GM18858 (cell line): ENCODE measurements at regions not wholly inside any gene's neighbourhood (a gene's known extent, or its start where the extent isn't known, plus 50 kb on each side); places are given as distances from the start of the nearest gene placed in this dataset.

Experiments
- ATAC-seq: cut with Tn5 transposase; IDR thresholded peaks from one replicate; pipeline ENCODE4 v1.9.1; 2021; ENCODE audit not compliant: unreplicated experiment

DNA sequence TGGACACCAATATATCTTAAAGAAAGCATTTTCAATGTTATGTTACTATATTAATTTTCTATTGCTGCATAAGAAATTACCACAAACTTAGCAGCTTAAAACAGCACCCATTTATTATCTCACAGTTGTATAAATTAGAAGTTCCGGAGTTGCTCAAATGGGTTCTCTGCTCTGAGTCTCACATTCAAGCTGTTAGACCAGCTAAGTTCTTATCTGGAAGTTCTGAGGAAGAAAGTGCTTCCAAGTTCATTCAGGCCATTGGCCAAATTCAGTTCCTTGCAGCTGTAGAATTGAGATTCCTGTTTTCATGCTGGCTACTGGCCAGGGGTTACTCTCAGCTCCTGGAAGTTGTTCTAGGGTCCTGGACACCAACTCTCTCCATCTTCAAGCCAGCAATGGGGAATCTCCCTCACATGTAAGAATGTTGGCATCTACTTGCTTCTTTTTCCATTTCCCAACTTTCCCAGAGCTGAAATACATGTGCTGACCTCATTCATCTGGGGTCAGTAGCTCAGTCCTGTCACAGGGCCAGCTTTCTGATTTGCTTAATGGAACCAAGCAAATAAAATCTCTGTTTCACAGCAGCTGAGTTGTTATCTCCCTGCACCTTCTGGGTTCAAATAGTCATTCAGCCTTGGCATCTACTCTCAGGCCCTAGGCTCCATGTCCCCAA lies 99.6 kb upstream of the INTU start:
- no peak for ATAC-seq

DNA sequence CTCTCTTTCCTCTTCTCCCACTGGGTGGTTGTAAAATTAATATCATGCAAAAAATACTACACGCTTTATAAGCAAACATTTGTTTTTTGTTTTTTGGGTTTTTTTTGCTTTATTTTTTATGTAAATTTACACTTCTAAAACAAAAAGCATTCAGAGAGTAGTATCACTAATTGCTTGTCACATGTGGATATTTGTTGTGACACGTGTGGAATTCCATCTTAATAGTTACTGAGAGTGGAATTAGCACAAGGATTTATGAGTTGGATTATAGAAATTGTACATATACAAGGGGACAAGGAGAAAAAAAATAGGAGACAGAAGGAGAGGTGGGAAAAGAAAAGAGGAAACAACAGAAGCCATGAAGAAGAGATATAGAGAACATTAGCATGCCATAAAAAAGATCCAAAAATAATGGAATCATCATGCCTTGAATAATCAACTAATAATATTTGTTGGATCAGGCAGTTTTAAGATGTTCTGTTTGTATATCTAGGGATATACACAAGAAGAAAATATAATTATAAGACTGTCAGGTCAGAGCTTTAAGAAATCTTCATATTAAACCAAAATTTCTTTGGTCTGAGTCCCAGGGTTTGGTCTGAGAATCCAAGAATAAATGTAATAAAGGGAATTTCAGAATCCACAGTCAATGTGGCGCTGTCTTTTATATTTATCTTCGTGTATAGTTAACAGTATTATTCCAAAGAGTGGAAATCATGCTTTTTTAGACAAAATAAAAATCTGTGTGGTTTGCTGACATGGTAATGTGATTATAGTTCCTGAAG lies 98.5 kb upstream of the INTU start:
- no peak for ATAC-seq

DNA sequence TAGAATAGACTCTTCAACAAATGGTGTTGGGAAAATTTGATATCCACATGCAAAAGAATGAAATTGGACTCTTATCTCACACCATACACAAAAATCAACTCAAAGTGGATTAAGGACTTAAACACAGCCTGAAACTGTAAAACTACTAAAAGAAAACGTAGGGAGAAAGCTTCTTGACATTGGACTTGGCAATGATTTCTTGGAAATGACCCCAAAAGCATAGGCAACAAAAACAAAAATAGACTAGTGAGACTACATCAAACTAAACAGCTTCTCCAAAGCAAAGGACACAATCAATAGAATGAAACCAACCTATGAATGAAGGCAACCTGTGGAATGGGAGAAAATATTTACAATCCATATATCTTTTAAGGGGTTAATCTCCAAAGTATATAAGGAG lies 94.7 kb upstream of the INTU start:
- no peak for ATAC-seq

DNA sequence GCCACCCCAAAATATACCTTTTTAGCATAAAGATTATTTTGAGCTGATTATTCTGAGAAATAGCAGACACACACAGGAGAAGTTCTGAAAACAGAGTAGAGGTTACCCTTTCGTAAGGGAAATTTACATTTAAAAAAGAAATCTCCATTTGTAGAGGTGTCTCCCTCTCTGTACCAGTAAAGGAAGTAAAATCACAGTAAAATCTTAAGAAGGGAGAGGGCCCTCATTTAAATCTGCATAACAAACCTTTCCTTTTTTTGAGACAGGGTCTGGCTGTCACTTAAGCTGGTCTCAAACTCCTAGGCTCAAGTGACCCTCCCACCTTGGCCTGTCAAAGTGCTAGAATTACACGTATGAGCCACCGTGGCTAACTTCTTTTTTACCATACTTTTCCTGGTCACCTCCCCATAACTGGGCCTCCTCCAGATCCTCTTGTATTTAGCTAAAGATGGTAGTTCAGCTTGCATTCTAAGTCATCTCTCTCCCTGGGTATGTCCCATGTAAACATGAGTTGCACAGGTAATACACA lies 92.2 kb upstream of the INTU start:
- no peak for ATAC-seq

DNA sequence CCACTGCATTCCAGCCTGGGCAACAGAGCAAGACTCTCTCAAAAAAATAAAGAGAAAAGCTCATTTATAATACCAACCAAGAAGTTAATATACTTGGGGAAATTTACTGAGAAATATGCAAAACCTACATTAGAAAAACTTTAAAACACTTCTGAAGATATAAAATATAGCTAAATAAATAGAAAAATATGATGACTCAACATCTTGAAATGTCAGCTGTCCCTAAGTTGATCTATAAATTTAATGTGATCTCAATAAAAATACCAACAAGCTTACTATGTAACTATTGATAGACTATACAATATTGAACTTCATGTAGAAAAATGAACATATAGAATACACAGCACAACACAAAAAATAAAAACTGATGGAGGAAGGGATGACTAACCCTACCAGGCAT lies 87.5 kb upstream of the INTU start:
- no peak for ATAC-seq

DNA sequence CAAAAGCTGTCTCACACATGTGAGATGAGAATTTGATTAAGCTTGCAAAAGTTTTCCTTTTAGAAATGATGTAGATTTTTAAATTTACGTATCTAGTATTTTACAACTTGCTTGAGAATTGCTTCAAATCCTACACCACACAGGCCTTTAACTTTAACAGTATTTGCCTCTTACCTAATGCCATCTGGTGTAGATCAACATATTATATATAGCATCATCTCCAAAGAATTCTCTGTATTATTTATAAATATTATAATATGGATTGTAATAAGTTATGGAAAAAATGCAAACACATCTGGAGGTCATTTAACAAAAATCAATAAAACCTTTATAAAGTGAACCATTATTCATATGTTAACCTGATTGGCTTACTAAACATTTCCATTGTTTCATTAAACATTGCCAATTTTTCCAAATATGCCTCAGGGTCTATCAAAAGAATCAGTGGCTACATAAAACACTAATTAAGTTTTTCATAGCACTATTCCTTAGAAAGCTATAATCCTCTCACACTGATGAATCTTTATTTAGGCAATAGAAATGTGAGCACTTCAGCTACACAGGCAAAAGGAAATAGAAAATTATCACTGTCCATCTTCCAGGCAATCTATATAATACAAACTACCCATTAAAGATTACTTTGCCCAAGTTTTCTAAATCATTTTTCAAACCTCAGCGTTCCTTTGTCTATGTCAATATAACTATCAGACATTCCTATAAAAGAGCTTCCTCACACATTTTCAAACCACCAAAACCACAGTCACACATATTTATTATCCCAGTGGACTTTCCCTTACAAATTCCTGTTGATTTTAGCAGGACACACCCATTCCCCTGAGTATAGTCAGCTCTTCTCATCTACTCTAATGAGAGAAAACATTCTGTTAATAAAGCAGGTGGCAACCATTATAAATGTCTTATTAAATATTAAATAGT lies 83.5 kb upstream of the INTU start:
- no peak for ATAC-seq

DNA sequence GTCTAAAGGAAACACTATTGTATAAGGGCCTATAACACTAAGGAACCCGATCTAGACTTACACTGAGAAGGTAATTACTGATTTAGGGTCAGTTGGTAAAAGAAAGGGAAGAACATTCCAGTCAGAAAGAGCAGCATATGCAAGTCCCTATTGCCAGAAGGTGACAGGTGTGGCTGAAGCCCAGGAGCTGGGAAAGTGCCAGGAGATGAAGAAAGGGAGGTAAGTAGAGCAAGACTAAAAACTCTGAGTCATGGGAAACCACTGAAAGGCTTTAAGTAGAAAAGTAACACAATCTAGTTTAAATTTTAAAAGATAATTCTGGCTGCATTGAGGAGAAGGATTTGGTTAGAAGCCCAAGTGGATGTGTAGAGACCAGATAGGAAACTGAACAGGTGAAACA lies 77.7 kb upstream of the INTU start:
- ATAC-seq, result no peak

DNA sequence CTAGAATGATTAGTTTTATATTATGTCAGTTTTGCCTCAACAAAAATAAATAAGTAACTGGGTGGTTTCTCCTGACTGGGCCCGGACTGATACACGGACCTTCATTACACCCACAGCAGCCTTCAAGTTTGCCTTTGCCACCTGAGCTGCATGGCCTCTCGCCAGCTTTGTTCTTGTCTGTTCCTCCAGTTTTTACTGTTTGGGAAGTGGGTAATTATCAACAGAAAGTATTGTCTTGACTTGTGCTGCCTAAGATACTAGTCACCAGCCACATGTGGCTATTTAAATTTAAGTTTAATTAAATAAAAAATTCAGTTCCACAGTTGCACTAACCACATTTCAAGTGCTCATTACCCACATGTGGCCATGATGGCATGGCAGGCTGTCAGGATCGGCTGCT lies 74.7 kb upstream of the INTU start:
- no peak for ATAC-seq

DNA sequence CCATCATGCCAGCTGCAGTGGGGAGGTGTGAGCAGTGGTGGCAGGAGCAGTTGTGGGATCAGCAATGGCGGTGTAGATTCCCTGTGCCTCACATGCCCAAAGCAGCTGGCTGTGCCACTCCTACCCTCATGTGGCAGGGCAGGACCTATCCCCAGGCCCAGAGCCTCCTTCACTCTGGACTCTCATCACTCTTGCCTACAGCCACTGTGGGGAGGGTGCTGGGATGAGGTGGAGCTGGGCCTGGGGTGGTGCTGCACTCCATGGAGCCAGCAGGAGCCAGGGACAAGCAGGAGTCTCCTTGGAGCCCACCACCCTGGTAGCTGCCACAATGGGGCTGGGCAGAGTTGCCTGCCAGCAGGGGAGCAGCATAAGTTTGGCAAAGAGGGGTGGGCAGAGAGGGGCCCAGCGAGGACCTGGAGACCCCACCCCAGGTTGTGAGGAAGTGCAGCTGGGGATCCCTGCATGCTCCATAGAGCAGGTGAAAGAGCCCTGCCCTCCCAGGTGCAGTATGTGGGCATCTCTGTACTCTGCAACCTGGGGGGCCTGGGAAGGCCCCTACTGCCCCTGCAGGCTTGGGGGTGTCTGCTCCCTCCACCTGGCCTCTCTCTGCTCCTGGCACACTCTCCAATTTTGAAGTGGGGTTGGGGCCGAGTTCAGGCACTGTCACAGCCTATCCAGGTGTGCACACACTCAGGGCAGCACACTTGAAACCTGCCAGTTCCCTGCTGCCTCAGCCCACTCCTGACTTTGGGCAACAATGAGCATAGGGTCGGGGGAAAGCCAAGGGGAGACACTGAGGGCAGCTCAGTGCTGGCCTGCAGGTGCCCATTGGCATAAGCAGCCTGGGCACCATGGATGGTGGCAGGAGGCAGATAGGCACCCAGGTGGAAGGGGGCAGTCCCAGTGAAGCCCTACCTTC lies 74.0 kb upstream of the INTU start:
- no peak for ATAC-seq

DNA sequence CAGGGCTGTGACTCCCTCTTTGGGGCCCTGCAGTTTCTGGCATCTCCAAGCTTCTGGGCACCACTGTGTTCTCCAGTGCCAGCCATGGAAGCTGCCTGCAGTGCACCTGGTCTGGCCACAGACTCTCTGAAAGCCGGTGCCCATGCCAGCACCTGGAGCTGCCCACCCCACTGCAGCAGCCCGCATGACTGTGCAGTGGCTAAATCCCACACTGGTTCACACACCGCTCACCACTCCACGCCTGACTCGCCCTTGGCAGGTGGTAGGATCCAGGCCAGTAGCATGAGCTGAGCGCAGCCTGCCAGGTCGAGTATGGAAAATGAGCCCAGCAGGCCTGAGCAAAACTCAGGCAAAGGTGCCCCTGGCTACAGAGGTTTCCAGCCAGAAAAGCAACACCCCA lies 72.8 kb upstream of the INTU start:
- ATAC-seq, result no peak

DNA sequence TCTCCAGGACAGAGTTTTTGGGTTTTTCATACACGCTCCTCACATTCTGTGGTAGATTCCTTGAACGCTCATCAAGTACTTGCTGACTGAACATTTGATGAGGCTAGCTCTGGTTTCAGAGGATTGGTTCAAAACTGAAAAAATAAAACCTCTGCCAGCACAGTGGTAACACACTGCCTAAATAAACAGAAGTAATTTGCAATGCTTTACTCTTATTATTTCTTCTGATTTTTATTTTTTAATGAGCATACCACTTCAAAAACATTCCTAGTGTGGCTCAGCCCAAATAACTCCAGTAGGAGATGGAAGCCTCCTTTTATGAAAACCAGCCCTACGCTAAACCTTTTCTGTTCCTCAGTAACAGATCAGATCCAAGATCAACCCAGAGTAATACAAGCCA lies 72.0 kb upstream of the INTU start:
- ATAC-seq, result no peak

DNA sequence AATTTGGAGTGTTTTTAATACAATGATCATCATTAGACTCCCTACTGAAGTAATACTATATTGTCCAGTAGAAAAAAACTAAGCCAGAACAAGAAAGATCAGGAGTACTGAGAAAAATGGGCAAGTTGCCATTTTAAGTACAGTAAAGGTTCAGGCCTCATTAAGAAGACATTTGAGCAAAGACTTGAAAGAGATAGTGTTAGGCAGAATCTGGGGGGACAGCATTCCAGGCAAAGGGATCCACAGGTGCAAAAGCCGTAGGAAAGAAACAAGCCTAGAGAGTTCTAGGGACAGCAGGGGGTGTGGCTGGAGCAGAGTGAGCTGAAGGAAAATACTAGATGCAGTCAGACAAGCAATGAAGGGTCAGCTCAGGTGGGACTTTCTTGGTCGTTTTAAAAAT lies 58.1 kb upstream of the INTU start:
- no peak for ATAC-seq

DNA sequence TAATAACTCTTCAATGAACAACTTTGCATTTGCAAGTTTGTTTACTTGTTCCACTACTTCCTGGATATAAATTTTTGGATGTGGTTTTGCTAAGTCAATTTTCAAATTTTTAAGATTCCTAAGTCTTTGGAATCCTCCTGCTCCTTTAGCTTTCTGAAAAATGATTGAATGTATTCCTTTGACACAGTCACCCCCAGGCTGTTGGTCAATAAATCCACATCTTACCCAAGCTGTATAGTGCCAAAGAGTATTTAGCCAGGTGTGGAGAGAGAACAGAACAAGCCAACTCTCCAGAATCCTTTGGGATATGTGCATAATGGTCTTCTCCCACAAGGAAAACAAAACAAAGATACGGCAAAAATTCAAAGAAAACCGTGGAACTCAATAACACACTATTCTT lies 56.9 kb upstream of the INTU start:
- ATAC-seq, result no peak

DNA sequence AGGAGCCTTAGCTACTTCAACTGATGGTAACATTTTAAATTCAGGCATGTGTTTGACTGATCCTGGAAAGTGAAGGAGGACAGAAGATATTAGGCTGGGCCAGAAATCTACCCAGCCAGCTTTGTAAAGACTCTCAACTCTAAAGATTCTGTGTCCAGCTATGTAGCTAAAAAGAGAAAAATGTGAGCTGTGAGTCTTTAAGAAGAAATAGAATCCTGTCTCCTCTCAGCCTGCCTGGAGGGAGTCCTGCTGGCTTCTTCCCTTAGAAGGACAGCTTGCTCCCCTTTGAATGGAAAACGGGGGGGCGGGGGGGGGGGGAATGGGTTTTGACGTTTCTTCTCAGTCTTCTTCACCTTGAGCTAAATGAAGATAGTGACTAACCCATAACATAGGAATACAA lies 54.3 kb upstream of the INTU start:
- no peak for ATAC-seq

DNA sequence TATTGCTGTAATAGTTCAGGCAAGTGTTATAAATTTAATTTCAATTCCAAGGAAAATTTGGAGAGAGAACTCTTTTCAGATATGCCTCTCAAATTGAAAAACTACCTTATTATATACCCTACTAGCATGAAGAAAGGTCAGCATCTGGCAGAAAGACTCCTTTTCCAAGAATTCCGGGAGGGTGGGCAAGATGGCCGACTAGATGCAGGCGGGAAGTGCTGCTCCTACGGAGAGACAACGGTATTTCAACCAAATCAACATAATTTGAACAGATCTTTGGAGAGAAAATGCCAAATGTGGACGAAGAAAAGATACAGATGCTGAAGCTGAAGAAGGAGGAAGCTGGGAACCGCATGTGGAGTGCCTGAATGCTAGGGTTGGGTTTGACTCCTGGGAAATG lies 53.8 kb upstream of the INTU start:
- no peak for ATAC-seq

DNA sequence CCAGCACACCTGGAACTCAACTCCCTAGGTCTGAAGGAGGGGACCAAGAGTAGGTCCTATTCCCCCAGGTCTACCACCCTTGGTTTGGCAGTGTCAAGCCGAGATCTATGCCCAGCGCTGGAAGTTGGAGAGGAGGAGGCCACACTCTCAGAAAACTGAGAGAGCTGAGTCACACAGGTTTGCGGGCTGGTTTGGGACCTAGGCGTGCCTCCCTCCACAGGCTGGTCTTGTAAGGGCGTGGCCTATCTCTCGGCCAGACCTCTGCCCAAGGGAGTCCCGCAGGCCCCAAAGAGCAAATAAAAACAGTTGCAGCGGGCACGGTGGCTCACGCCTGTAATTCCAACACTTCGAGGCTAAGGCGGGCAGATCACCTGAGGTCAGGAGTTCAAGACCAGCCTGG lies 52.9 kb upstream of the INTU start:
- no peak for ATAC-seq

DNA sequence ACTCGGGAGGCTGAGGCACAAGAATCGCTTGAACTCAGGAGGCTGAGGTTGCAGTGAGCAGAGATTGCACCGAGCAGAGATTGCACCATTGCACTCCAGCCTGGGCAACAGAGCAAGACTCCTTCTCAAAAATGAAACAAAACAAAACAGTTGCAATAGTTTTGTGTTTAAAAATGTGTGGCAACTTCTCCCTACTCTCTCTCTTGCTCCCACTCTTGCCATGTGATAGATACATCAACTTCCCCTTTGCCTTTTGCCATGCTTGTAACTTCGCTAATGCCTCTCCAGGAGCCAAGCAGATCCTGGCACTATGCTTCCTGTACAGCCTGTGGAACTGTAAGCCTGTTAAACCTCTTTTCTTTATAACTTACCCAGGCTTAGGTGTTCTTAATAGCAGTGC lies 52.5 kb upstream of the INTU start:
- ATAC-seq, result no peak

DNA sequence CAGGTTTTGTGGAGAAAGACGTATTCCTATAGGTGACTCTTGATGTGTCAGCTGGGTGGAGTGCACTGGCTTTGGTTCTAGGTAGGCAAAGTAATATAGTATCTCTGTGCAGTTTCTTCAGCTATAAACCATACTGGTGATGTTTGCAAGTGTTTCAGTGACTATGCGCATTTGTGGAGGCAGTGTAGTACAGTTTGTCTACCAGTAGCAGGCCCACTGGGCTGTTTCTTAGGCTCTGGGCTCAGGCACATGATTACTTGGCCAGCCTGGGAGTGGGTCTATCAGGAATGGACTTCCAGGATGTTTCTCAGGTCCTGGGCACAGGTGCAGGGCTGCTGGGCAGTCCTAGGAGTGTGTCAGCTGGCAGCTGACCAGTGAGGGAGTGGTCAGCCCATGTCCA lies 51.9 kb upstream of the INTU start:
- no peak for ATAC-seq
